ENCODE measurements at regions not wholly inside any gene's neighbourhood (a gene's known extent, or its start where the extent isn't known, plus 50 kb on each side); places are given as distances from the start of the nearest gene placed in this dataset.

GRCh38 chr12:67780580-67781084, 132.1 kb downstream of the DYRK2 start:
- DNase-seq (no peak), ATAC-seq (ENCODE audit: low read depth) (no peak)
- Mint-ChIP-seq H3K4me1 (peaks cover 17% of the 10 kb centered on the region), H3K9me3 (no peaks in the 10 kb centered on the region), H3K27ac (no peak overlapping the region), H3K4me3 (no peak overlapping the region), H3K27me3 (no peaks in the 10 kb centered on the region), H3K36me3 (ENCODE audit: low read depth) (no peaks in the 10 kb centered on the region)
- intact Hi-C loops (cut with micrococcal nuclease): no loop called here
- CTCF ChIA-PET: no interaction called here
- POLR2A ChIA-PET: no interaction called here
- TF ChIP-seq, protein P1, sequence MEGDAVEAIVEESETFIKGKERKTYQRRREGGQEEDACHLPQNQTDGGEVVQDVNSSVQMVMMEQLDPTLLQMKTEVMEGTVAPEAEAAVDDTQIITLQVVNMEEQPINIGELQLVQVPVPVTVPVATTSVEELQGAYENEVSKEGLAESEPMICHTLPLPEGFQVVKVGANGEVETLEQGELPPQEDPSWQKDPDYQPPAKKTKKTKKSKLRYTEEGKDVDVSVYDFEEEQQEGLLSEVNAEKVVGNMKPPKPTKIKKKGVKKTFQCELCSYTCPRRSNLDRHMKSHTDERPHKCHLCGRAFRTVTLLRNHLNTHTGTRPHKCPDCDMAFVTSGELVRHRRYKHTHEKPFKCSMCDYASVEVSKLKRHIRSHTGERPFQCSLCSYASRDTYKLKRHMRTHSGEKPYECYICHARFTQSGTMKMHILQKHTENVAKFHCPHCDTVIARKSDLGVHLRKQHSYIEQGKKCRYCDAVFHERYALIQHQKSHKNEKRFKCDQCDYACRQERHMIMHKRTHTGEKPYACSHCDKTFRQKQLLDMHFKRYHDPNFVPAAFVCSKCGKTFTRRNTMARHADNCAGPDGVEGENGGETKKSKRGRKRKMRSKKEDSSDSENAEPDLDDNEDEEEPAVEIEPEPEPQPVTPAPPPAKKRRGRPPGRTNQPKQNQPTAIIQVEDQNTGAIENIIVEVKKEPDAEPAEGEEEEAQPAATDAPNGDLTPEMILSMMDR (IDR thresholded peaks at IDR 0.05): no peak

- peaks cover 25% of the 10 kb centered on the region for H3K4me1 Mint-ChIP-seq
- H3K27ac Mint-ChIP-seq: no peak overlapping the region
- POLR2A ChIA-PET: no interaction called here
- H3K36me3 Mint-ChIP-seq (ENCODE audit: low read depth): no peaks in the 10 kb centered on the region
- ATAC-seq (ENCODE audit: low read depth) (no peak), DNase-seq (no peak)
- CTCF ChIA-PET: no interaction called here
- no peaks in the 10 kb centered on the region for H3K9me3 Mint-ChIP-seq
- no peaks in the 10 kb centered on the region for H3K27me3 Mint-ChIP-seq
- intact Hi-C loops (cut with micrococcal nuclease): no loop called here
- no peak overlapping the region for H3K4me3 Mint-ChIP-seq
- TF ChIP-seq, protein P1 (IDR thresholded peaks at IDR 0.05): no peak
Observed at GRCh38 chr12:67782573-67782972, 134.0 kb downstream of the DYRK2 start.

DNA sequence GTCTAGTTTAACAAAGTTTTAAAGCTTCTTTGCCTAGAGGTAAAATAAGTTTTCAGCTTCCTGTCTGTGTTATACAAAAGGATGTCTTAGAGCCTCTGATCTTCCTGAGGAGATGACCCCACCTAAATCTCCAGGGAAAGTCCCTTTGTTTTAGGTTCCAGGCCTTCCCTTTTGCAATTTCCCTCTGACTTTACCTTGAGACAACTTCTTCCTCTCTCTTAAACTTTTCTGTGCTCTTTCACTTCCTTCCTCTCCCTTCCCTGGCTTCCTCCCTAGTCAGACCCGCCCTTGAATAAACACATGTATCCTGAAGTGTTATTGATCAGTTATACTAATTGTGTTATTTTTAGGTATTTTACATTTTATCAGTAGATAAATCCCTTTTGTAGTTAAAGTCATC, 134.8 kb downstream of the DYRK2 start:
- ChIA-PET CTCF (no interaction called here), POLR2A (no interaction called here)
- no peak overlapping the region for H3K27ac Mint-ChIP-seq
- H3K36me3 Mint-ChIP-seq (ENCODE audit: low read depth): no peaks in the 10 kb centered on the region
- H3K4me3 Mint-ChIP-seq: no peak overlapping the region
- intact Hi-C loops (cut with micrococcal nuclease): no loop called here
- no peaks in the 10 kb centered on the region for H3K27me3 Mint-ChIP-seq
- no peak for ATAC-seq (ENCODE audit: low read depth)
- peaks cover 25% of the 10 kb centered on the region for H3K4me1 Mint-ChIP-seq
- TF ChIP-seq, protein P1 (IDR thresholded peaks at IDR 0.05): no peak
- no peaks in the 10 kb centered on the region for H3K9me3 Mint-ChIP-seq
- DNase-seq: no peak

GRCh38 chr12:67784831-67785230, 136.3 kb downstream of the DYRK2 start:
- TF ChIP-seq, protein P1 (IDR thresholded peaks at IDR 0.05): no peak
- DNase-seq (no peak), ATAC-seq (ENCODE audit: low read depth) (no peak)
- no peaks in the 10 kb centered on the region for H3K9me3 Mint-ChIP-seq
- no peaks in the 10 kb centered on the region for H3K36me3 Mint-ChIP-seq (ENCODE audit: low read depth)
- intact Hi-C loops (cut with micrococcal nuclease): no loop called here
- peaks cover 25% of the 10 kb centered on the region for H3K4me1 Mint-ChIP-seq
- H3K27ac Mint-ChIP-seq: no peak overlapping the region
- ChIA-PET POLR2A (no interaction called here), CTCF (no interaction called here)
- no peaks in the 10 kb centered on the region for H3K27me3 Mint-ChIP-seq
- H3K4me3 Mint-ChIP-seq: no peak overlapping the region

DNA sequence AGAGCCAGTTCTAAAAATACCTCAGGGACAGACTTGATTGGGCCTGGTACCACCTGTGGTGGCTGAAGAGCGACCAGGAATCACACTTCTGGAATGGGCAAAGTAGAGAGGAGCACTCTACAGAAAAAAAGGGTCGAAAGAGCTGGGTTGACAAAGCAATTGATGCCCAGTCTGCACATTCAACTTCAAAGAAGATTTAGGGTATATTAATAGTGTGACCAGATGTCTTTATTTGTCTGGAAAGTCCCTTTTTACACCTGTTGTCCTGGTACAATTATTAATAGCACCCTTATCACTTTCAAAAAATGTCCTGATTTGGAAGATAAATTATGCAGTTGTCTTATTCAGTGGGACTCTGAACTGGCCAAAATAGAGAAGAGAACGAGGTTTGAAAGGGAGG, 137.5 kb downstream of the DYRK2 start:
- Mint-ChIP-seq H3K36me3 (ENCODE audit: low read depth) (no peaks in the 10 kb centered on the region), H3K27me3 (no peaks in the 10 kb centered on the region), H3K9me3 (no peaks in the 10 kb centered on the region), H3K27ac (no peak overlapping the region), H3K4me1 (peaks cover 25% of the 10 kb centered on the region), H3K4me3 (no peak overlapping the region)
- intact Hi-C loops (cut with micrococcal nuclease): no loop called here
- TF ChIP-seq, protein P1 (IDR thresholded peaks at IDR 0.05): no peak
- DNase-seq (no peak), ATAC-seq (ENCODE audit: low read depth) (no peak)
- CTCF ChIA-PET: no interaction called here
- POLR2A ChIA-PET: no interaction called here

Measured in activated B cell treated with CpG ODN at 0.5 μM for 24 hours (primary cell).